Medulla oblongata (tissue), 1 donor: ENCODE measurements at regions not wholly inside any gene's neighbourhood (a gene's known extent, or its start where the extent isn't known, plus 50 kb on each side); places are given as distances from the start of the nearest gene placed in this dataset.
"Not testable (repeated sequence)": the region's sequence is repeated elsewhere in the genome, so short reads cannot be mapped to it uniquely, and the experiment has no call there.

Experiments used
- DNase-seq: peaks from one replicate; pipeline ENCODE4 v3.0.0-alpha.2; 2015; ENCODE audit errors: extremely low spot score

DNA sequence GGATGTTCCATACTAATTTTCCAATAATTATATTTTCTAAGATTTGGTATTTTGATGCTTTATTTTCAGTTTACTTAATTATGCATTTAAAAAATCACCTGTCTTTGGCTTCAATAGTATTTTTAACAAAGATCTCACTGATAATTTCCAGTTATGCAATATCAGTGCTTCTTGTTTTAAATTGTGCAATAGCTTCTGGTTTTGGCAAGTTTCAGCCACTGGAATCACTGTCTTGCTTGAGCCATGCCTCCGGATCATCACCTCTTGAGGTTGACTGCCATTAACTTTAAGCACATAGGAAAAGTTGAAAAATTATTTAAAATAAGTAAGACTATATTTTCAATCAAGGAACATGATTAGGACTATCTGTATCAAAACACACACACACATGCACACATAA is 1242.1 kb downstream of the HACE1 start:
- no peak for DNase-seq

DNA sequence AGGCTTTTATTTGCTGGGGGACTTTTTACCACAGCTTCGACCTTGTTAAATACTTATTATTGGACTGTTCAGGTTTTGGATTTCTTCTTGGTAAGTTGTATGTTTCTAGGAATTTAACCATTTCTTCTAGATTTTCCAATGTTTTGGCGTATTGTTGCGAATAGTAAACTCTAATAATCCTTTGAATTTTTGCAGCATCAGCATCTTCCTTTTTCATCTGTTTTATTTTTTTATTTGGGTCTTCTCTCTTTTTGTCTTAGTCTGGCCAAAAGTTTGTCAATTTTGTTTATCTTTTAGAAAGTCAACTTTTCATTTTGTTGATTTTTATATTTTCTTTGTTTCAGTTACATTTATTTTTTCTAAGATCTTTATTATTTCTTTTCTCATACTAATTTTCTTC is 1272.0 kb downstream of the HACE1 start:
- no peak for DNase-seq

DNA sequence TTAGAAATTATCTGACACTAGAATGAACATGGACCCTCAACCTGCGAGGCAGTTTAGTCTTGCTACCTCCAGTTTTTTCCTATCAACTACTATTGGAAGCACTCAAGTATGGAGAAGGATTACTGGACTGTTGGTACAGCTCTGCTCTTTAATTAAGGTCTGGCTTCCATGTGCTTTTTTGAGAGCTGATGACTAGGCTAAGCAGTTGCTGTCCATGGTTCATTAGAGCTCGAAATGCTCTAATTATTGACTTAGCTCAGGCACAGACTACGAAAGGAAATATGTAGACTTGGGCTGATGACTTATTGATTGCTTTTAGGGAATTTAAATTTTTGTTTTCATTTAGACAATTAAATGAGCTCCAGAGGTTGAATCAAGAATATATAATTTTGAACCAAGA is 1281.6 kb downstream of the HACE1 start:
- DNase-seq = no peak

DNA sequence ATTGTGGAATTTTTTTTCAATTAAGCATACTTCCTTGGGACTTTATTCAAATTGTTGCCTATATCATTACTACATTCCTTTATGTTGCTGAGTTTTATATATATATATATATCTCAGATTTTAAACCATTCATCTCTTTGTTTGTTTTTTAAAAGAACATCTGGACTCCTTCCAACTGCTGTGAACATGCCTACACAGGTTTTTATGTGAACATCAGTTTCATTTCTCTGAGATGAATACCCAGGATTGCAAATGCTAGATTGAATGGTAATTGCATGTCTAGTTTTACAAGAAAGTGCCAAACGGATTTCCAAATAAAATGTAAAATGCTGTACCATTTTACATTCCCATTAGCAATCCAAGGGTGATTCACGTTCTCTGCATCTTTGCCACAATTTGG is 1289.3 kb downstream of the HACE1 start:
- DNase-seq = no peak

DNA sequence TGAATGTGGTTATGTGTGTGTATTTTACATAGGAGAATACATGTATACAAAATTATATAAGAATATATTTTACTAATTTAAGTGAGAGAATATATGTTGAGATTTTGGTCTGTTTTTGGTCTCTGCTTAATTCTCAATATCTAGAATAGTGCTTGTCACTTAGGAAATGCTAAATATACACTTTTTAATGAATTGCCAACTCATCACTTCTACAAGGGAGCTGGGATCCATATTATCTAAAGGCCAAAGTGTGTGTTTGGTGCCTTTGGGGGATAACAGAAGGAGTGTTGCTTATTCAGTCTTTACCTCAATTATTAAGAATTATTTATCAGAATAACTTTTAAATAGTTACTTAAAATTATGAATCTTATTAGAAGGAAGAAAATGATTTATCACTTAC is 1304.8 kb downstream of the HACE1 start:
- no peak for DNase-seq

DNA sequence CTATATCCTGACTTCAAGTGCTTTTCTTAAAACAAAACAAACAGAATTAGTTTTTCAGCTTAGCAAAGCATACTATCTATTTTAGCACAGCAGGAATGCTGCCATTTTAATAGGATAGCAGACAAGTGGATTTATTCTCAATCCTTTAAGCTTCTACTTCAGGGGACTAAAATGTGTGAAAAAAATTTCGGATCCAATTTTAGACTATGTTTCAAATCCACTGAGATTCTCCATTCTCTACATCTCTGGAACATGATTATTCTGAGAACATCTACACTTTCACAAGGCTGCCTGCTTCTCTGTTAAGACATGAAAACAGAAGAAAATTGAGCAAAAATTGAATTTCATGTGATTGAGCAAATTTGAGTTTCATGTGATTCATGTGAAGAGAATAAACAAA is 1321.3 kb downstream of the HACE1 start:
- DNase-seq = no peak

DNA sequence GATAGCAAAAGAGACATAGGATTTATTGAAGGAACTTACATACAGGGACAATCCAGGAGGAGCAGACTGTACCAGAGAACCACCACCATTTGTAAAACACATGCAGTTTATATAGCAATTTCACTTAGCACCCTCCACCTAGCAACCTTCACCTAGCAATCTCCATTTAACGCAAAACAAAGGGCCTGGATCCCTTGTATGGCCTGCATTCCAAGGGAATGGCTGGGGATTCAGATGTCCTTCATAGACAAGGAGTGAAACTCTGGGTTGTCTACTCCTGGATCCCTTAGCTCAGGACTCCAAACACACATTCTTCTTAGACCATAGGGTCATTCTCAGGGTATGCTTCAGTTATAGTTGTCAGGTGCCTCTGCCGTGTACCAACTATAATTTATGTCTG is 1324.9 kb downstream of the HACE1 start:
- DNase-seq = no peak

DNA sequence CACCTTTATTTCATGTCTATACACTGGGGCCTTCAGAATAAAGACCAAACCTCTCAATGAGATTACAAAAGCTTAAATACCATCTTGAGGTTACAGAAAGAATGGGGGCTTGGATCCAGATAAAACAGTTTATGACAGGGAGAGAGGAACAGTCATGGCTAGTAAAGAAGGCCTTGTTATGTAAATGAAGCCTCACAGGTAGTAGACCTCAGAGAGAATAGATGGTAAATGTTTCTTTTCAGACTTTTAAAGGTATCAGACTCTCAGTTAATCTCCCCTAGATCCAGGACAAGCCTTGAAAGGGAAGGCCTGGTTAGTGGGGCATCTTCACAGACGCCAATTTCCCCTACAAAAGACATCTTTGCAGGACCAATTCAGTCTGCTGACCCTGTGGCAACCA is 1325.6 kb downstream of the HACE1 start:
- DNase-seq = no peak

DNA sequence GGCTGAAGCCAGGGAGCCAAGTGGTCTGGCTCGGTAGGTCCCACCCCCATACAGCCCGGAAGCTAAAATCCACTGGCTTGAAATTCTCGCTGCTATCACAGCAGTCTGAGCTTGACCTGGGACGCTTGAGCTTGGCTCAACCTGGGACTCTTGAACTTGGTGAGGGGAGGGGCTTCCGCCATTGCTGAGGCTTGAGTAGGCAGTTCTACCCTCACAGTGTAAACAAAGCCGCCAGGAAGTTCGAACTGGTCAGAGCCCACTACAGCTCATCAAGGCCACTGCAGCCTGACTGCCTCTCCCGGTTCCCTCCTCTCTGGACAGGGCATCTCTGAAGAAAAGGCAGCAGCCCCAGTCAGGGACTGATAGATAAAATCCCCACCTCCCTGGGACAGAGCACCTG is 1337.7 kb downstream of the HACE1 start:
- DNase-seq = no peak

DNA sequence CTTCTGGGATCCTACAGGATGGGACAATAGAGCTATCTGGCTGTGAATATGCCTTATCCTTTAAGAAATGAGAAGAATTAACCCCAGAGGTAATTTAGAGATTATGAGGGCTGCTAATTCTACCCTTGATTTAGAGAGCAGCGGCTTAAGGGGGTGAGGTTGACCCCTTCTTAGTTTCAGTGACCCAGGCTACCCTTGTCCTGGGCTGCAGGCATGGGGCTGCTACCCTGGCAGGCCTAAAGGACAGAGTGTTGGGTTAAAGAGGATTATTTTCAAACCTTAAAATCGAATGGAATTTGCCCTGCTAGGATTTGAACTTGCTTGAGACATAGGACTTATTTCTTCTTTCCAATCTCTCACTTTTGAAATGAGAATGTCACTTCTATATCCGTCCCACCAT is 1343.4 kb downstream of the HACE1 start:
- DNase-seq = no peak

DNA sequence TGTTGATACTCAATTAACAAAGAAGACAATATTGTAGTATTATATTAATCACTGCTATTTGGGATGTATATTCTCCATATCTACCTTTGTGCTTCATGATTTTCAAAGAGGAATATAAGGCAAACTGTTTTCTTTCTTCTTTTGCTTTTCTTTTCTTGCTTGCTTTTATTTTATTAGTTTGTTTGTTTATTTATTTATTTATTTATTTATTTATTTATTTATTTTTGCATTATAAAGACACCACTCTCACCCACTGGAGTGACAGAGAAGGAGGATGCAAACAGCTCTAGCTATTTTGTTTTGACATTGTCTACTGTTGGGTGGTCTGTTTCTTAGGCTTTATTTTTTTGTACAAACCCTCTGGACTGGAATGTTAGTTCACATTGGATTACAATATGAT is 1352.7 kb downstream of the HACE1 start:
- no peak for DNase-seq

DNA sequence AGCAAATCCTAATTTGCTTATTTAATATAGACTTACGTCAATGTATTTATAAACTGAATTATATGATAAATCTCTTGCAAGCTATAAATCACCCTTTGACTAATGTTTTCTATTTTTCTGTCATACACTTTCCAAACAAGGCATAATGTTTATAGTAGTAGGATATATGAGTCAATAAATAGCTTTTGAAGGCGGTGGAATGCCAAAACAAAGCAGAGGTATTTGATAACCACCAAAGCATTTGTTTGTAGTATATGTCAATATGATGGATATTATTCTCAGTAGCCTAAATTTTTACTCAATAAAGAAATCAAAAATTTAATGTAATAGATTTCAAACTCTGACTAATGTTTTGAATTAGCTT is 1354.6 kb downstream of the HACE1 start:
- DNase-seq = no peak

DNA sequence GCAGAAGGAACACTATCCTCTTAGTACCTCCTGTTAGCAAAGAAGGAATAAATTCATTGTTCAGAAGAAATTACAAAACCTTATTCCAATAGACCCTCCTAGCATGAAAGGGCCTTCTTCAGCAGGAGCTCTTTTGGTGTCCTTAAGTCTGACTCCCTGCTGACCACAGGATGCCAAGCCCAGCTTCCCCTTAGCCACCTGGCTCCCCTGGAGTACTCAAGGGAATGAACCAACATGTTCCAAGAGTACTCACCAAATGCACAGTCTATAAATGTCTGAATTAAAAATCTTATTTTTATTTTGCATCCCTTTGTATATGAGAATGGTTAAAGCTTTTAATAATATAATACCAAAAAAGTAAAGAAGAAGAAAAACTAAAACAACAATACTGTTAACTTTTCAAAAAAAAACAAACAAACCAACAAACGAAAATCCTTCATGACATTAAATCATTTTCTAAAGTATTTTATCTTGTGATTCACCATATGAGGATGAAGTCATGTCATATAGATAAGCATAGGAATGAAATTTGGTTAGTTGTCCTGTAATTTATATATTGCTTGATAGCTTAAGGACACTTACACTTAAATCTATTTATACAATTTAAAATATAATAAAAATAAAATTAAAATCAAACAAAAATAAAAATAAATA is 1355.1 kb downstream of the HACE1 start:
- DNase-seq = no peak

DNA sequence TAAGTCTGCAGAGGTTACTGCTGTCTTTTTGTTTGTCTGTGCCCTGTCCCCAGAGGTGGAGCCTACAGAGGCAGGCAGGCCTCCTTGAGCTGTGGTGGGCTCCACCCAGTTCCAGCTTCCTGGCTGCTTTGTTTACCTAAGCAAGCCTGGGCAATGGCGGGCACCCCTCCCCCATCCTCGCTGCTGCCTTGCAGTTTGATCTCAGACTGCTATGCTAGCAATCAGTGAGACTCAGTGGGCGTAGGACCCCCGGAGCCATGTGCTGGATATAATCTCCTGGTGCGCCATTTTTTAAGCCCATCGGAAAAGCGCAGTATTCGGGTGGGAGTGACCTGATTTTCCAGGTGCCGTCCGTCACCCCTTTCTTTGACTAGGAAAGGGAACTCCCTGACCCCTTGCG is 1363.1 kb downstream of the HACE1 start:
- not testable (repeated sequence) for DNase-seq

DNA sequence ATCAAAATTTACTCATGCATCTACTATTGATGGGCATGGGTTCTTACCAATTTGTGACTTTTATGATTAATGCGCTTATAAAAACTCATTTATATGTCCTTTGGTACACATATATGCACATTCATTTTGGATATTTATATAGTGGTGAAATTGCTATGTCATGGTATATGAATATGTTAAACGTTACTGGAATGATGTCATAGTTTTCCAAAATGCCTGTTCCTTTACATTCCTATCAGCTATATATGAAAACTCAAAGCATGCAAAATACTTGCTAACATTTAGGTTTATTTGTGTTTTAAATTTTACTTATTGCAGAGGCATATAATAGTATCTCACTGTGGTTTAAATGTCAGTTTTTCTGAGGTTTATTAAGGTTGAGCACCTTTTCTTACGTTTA is 1403.1 kb downstream of the HACE1 start:
- no peak for DNase-seq

DNA sequence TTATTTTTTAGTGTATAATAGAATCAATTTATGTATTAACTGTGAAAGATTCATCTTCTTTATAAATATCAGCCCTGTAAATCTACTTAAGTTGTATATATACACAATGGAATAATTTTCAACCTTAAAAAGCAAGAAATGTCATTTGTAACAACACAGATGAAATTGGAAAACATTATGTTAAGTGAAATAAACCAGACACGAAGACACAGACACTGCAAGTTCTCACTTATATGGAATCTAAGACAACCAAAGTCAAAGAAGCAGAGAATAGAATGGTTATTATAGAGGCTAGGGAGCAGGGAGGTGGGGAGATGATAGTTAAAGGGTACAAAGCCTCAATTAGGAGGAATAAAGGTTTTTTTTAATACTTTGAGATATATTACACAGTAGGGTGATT is 1404.4 kb downstream of the HACE1 start:
- no peak for DNase-seq

DNA sequence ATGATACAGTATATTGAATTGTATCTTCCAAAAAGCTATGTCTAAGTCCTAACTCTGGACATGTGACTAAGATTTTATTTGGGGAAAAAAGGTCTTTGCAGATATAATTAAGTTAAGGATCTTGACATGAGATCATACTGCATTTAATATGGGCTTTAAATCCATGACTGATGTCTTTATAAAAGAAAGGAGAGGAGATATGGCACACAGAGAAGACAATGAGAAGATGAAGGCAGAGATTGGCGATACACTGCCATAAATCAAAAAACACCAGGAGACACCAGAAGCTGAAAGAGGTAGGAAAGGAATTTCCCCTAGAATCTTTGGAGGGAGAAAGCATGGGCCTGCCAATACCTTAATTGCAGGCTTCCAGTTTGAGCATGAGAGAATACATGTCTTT is 1450.2 kb downstream of the HACE1 start:
- DNase-seq = no peak

DNA sequence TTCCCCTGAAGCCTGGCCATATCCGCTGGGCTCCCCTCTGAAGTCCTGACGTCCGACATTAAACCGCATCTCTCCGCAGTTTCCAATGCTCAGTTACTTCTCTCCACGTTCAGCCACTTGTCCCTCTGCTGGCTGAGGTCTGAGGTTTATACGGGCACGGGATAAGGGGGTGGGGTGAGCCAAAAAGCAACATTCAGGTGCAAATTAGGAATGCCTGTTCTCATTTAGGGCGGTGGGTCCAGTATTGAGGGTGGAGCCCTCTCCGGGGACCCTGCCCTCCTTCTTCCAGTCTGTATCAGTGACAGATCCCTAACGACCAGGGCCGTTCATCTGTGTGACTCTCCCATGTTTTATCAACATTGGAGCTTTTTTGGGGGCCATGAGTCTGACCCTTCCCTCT is 1454.4 kb downstream of the HACE1 start:
- no peak for DNase-seq

DNA sequence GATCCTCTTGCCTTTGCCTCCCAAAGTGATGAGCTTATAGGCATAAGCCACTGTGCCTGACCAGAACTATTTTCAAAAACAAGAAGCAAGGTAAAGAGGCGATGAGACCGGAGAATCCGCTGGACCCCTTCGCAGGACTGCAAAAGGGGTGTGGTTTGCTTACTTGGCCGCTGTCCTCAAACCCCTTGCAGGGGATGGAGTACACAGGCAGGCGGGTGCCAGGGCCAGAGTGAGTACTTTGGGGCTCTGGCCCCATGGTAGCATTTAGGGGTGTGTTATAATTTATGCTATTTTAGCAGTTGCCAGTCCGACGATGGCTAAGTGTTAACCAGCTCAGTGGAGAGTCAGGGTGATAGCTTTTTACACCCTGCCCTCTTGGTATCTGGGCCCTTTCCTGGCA is 1454.9 kb downstream of the HACE1 start:
- DNase-seq = no peak

DNA sequence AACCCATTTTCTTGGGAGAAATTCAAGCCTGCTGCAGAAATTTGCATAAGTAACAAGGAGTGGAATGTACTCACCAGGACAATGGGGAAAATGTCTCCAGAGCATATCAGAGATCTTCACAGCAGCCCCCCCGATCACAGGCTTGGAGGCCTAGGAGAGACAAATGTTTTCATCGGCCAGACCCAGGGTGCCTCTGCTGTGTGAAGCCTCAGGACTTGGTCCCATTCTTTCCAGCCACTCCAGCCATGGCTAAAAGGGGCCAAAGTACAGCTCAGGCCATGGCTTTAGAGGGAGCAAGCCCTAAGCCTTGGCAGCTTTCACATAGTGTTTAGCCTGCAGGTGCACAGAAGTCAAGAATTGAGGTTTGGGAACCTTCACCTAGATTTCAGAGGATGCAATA is 1463.0 kb downstream of the HACE1 start:
- DNase-seq = no peak

DNA sequence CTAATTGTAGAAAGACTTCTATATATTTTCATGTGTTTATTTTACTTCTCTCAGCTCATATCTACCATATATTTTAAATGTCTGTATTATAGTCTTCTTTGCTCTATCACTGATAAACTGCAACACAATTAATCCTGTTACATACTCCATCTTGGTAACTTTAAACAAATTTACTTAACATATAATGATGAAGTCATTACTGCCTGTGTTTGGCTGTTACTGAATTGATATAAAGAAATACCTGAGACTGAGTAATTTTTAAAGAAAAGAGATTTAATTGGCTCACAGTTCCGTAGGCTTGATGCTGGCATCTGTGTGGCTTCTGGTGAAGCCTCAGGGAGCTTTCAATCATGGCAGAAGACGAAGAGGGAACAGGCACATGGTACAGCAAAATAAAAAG is 1480.4 kb downstream of the HACE1 start:
- DNase-seq = no peak

DNA sequence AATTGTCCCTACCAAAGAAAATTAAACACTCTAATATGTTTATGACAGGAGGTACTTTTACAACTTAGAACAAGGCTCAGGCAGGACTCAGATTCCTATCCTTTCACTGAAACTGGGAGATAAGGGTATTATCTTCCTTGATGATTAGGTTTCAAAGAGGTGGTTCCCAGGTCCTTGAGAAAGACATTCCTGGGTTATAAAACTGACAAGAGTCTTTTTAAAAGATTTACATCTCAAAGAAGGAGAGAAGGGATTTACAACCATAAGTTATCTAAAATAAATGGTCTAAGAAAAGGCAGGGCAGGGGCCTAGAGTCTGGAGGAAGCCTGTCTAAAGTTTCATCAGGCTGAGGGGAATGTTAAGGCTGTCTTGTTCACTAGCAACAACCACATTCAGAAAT is 1492.5 kb downstream of the HACE1 start:
- DNase-seq = no peak

DNA sequence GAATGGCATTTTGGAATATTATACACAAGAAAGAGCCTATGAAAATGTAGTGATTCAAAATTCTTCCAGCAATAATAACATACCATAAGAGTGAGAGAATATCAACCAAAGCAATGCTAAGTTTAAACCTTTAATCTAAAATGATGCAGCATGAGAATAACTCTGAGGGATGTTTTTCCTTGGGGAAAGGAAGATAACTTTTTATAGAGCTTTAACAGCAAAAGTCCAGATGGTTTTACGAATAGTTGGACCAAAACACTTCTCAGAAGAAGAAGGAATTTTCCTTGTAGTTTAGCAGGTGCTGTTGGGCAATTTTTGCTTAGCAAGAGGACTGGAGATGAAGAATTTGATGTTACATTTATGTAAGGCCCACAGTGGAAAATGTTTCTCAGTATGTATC is 1503.2 kb downstream of the HACE1 start:
- DNase-seq = no peak

DNA sequence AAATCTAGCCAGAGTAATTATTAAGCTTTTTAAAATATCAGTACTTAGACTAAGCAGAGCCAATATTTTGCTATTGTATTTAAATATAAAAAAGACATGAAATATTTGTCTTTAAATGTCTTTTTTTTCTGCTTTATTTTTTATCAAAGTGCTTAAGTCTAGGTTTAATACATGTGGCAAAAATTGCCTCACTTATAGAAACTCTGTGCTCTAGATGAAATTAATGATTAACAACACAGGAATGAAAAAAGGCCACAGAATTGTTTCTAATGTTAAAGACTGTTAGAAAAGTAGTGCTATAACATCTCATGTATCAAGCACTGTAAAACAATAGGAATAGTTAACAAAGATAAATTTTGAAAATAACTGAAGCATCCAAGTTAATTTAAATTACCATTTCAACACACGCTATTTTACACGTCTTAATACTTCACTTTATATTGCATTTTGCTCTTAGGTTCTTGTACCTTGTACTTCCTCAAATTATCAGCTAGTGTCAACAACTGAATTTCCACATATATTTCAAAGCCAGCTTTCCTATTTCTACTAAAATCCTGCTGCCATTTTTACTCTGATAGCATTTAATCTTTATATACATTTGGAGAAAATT is 1515.1 kb downstream of the HACE1 start:
- DNase-seq = no peak
